Stimulated activated CD8-positive, alpha-beta memory T cell treated with anti-CD3 and anti-CD28 coated beads, Interleukin-4, amount 100 ng/mL, for 48 hours (primary cell): ENCODE measurements at regions not wholly inside any gene's neighbourhood (a gene's known extent, or its start where the extent isn't known, plus 50 kb on each side); places are given as distances from the start of the nearest gene placed in this dataset.
A peak's percentile ranks its signal among the peaks of the same experiment; 100 is the strongest.
"Not testable (repeated sequence)": the region's sequence is repeated elsewhere in the genome, so short reads cannot be mapped to it uniquely, and the experiment has no call there.

Experiments used
- DNase-seq: peaks from one replicate; pipeline ENCODE4 v3.0.0-alpha.2; 2020

DNA sequence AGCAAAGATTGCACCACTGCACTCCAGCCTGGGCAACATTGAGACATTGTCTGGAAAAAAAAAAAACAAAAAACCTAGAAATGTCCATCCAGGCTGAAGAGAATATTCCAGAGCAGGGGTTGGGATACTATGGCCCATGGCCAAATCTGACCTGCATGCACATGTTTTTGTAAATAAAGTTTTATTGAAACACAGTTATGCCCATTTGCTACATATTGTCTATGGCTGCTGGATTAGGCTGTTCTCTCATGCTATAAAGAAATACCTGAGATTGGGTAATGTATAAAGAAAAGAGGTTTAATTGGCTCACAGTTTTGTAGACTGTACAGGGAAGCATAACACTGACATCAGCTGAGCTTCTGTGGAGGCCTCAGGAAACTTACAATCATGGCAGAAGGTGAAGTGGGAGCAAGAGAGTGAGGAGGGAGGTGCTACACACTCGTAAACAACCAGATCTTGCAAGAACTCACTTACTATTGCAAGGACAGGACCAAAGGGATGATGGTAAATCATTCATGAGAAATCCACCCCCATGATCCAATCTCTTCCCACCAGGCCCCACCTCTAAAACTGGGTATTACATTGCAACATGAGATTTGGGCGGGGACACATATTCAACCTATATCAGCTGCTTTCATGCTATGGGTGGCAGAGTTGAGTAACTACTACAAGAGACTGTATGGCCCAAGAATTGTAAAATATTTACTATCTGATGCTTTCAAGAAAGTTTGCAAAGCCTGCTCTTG lies 137.8 kb upstream of the ROPN1B start:
- not testable (repeated sequence) for DNase-seq

- DNase-seq: not testable (repeated sequence)
Measured at GRCh38 chr3:125835562-125835961, 133.4 kb upstream of the ROPN1B start.

DNA sequence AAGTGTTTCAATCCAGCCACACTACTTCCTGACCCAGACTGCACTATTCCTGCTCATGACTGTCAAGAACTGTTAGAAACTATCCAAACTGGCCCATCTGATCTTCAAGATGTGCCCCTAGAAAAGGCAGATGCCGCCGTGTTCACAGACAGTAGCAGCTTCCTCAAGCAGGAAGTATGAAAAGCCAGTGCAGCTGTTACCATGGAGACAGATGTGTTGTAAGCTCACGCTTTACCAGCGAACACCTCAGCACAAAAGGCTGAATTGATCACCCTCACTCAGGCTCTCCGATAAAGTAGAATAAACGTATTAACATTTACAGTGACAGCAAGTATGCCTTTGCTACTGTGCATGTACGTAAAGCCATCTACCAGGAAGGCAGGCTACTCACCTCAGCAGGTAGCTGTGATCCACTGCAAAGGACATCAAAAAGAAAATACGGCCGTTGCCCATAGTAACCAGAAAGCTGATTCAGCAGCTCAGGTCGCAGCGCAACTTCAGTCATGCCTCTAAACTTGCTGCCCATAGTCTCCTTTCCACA lies 132.9 kb upstream of the ROPN1B start:
- DNase-seq: not testable (repeated sequence)

DNA sequence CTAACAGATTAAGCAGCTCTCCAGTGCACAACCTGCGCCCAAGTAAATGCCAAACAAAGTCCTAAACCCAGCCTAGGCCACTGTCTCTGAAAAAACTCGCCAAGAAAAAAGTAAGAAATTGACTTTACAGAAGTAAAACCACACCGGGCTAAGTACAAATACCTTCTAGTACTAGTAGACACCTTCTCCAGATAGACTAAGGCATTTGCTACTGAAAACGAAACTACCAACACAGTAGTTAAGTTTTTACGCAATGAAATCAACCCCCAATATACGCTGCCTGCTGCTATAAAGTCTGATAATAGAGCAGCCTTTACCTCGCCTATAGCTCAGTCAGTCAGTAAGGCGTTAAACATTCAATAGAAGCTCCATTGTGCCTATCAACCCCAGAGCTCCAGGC lies 132.2 kb upstream of the ROPN1B start:
- not testable (repeated sequence) for DNase-seq

DNA sequence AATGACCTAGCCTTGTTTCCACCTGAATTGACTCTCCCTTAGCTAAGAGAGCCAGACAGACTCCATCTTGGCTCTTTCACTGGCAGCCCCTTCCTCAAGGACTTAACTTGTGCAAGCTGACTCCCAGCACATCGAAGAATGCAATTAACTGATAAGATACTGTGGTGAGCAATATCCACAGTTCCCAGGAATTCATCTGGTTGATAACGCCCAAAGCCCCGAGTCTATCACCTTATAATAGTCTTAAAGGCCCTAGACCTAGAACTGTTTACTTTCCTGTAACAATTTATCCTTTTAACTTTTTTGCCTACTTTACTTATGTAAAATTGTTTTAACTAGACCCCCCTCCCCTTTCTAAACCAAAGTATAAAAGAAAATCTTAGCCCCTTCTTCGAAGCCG lies 130.1 kb upstream of the ROPN1B start:
- DNase-seq: not testable (repeated sequence)

DNA sequence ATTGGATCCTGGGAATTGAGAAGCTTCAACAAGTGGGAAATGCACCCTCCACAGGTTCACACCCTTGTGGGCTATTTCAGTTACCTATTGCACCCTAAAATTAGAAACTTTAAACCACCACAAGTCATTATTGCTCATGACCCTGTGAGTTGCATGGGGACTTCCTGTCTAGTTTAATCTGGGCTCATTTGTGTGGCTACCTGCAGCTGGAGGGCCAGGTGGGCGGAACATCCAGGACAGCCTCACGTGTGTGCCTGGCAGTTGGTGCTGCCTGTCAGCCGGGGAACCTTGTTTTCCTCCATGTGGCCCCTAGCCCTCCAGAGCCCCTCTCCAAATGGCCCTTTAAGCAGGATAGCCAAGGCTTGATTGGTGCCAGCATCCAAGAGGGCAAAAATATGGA lies 128.5 kb upstream of the ROPN1B start:
- not testable (repeated sequence) for DNase-seq

GRCh38 chr3:125847966-125848365 lies 121.0 kb upstream of the ROPN1B start:
- DNase-seq: not testable (repeated sequence)

DNA sequence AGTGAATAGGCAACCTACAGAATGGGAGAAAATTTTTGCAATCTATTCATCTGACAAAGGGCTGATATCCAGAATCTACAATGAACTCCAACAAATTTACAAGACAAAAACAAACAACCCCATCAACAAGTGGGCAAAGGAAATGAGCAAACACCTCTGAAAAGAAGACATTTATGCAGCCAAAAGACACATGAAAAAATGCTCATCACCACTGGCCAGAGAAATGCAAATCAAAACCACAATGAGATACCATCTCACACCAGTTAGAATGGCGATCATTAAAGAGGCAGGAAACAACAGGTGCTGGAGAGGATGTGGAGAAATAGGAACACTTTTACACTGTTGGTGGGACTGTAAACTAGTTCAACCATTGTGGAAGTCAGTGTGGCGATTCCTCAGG lies 114.0 kb upstream of the ROPN1B start:
- DNase-seq: not testable (repeated sequence)

- peak; percentile 44 for DNase-seq
Measured at GRCh38 chr3:125860547-125860946, 108.4 kb upstream of the ROPN1B start.

GRCh38 chr3:125862841-125863254 lies 106.1 kb upstream of the ROPN1B start:
- not testable (repeated sequence) for DNase-seq

- not testable (repeated sequence) for DNase-seq
Measured at GRCh38 chr3:125864532-125864931, 104.4 kb upstream of the ROPN1B start.

DNA sequence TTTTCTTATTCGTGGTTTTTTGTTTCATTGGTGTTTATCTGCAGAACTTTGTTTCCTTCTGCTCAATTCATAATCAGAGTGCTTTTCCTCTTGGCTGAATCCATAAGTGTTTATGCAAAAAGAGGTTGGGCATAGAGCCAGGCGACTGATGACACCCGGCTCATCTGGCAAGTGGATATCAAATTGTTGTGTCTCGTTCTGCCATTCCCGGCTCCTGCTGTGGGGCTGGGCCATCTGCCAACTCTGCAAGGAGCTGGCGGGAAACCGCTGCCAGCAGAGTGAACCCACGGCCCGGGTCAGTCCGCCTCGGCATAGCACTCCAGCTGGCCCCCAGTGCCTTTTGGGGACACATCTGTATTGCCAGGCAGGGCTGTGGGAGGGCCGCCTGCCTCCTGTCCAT lies 83.0 kb upstream of the ROPN1B start:
- DNase-seq: not testable (repeated sequence)

DNA sequence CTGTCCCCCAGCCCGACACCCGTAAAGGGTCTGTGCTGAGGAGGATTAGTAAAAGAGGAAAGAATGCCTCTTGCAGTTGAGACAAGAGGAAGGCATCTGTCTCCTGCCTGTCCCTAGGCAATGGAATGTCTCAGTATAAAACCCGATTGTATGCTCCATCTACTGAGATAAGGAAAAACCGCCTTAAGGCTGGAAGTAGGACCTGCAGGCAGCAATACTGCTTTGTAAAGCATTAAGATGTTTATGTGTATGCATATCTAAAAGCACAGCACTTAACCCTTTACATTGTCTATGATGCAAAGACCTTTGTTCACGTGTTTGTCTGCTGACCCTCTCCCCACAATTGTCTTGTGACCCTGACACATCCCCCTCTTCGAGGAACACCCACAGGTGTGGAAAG lies 69.8 kb upstream of the ROPN1B start:
- DNase-seq: not testable (repeated sequence)

DNA sequence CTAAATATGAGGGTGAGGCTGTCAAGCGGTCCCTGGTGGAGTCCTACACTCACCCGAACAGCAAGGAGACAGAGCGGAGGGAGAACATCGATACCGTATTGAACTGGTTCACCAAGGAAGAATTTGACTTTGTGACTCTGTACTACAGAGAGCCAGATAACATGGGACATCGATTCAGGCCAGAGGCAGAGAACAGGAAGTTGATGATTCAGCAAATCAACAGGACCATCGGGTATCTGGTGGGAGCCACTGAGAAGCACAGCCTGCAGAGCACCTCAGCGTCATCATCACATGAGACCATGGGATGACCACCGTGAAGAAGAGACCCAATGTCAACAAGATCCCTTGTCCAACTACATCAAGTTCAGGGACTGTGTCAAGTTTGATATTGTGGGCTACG lies 67.5 kb upstream of the ROPN1B start:
- DNase-seq: not testable (repeated sequence)

- not testable (repeated sequence) for DNase-seq
Measured at GRCh38 chr3:125903780-125904455, 65.1 kb upstream of the ROPN1B start.

DNA sequence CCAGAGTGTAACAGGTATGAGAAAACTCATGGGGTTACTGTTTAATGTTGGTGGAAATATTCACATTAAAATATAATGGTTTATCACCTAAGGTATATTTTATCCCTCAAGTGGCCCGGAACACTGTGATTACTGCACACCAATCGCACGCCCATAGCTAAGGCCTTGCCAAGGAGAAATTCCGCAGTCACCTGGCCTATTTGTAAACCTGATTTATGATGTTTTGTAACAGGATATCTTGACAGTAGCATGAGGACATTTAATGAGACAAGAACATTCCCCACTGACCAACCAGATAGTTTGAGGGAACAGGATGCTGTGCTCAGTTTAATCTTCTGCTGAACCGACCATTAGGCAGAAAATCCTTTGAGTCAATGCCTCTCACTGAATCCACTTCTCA lies 61.7 kb upstream of the ROPN1B start:
- DNase-seq: not testable (repeated sequence)

DNA sequence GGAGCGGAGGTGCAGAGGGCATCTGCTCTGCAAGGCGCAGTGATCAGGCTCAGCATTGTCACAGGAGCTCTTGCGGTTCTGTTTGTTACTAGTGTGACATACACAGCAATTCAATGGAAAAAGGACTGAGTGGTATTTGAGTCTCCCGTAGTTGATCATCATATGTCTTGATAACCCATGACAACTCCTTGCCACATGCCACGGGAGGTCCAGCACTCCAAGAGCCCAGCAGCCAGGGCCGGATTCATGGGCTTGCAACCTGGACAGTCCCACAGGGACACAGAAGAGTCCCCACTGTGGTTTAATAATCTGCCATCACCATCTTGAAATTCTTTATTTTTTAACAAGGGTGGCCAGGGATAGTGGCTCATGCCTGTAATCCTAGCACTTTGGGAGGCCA lies 58.1 kb upstream of the ROPN1B start:
- not testable (repeated sequence) for DNase-seq

DNA sequence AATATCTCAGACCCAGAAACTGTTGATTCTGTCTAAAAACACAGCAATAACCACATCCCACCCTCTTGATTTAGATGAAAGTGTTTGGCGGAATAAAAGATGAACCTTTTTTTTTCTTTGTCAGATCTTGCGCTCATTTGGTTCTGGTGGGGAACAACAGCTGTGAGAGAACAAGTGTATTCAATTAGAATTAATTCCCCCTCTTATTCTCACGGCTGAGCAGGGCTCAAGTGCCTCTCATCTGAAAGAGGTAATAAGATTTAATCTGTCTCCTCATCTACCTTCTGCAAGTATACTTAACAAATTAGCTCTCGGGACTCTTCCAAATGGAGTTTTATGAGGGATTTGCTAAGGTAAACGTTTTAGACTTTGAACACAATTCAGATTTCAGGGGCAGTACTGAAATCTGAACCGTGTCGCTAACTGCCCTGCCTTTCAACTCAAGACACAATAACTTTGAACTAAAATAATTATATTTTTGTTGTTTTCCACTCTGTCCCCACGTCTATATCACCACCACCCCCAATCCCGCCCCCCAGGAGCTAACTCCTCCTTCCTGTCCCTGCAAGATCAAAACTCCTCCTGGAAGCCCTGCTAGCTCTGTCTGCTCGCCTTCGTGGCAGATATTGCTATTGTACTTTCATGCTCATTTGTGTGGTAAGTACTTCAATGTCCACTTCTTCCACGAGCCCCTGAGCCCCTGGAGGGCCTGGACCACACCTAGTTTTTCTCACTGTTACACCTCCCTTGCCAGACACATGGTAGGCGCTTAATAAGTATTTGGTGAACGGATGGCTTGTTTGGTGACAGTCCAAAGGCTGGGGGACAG lies 54.2 kb upstream of the ROPN1B start:
- DNase-seq: not testable (repeated sequence)

GRCh38 chr3:125915437-125915787 lies 53.6 kb upstream of the ROPN1B start:
- not testable (repeated sequence) for DNase-seq

- DNase-seq: peak; percentile 99
Measured at GRCh38 chr3:125915792-125916375, 53.1 kb upstream of the ROPN1B start.

DNA sequence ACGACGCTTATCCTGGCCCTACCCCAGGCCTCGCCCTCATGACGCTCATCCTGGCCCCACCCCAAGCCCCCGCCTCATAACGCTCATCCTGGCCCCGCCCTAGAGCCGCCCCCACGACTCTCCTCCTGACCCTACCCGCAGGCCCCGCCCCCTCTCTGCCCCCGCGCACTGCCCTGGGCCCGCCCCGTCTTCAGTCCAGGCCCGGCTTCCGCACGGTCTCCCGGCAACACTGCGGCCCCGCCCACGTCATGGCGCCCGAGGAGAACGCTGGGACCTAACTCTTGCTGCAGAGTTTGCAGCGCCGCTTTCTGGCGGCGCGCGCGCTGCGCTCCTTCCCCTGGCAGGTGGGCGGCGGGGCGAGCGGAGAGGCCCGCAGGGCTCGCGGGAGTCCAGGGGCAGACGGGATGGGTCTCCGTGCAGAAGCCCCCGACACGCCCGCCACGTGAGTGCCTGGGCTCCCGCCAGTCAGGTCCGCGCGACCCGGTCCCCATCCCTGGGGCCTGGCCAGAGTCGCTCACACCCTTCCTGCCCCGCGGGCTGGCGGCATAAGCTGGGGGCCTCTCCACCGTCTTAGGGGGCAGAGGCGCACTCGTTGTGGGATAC lies 52.5 kb upstream of the ROPN1B start:
- DNase-seq: peak; percentile 95

GRCh38 chr3:125917020-125917549 lies 51.9 kb upstream of the ROPN1B start:
- DNase-seq: peak; percentile 56
